H1 (cell line): ENCODE measurements at regions not wholly inside any gene's neighbourhood (a gene's known extent, or its start where the extent isn't known, plus 50 kb on each side); places are given as distances from the start of the nearest gene placed in this dataset.

Source experiments
- CTCF ChIA-PET: fragments of 300-600 bp; sonication (Branson Sonifier 250); formaldehyde crosslinking; loops from one replicate; lab custom pipeline; 2021; ENCODE audit not compliant: partially characterized antibody; lab: Charles Lee
- POLR2A ChIA-PET: fragments of 300-600 bp; sonication (Branson Sonifier 250); formaldehyde crosslinking; loops from one replicate; lab custom pipeline; 2021; ENCODE audit warnings: inconsistent platforms; ENCODE audit not compliant: partially characterized antibody; lab: Charles Lee
- DNase-seq, 2 experiments: peaks; one replicate each; pipeline versions ENCODE4 v3.0.0 to v3.0.0-alpha.2; 2010 to 2022; ENCODE audit warnings: low spot score in 2 of 2, low read depth in 1 of 2, mixed read lengths in 1 of 2
- FAIRE-seq: peaks from 2 replicates; lab custom pipeline; 2011; peaks lifted over from hg19 to GRCh38; lab: Jason Lieb, UNC
- H2AFZ ChIP-seq: 2 replicates; pipeline ENCODE4 v1.8.1; 2012; ENCODE audit warnings: low read length, inconsistent platforms
- H2AK5ac ChIP-seq: 2 replicates; pipeline ENCODE4 v1.6.1; 2013; ENCODE audit warnings: low read depth, low read length
- H2BK120ac ChIP-seq: replicated peaks from 2 replicates; pipeline ENCODE3; 2013; ENCODE audit warnings: low read depth, low read length, inconsistent platforms
- H2BK12ac ChIP-seq: 2 replicates; pipeline ENCODE4 v1.6.1; 2013; ENCODE audit warnings: low read depth, low read length
- H2BK15ac ChIP-seq: 2 replicates; pipeline ENCODE4 v1.6.1; 2013; ENCODE audit warnings: low read length
- H2BK20ac ChIP-seq: 2 replicates; pipeline ENCODE4 v1.6.1; 2013; ENCODE audit warnings: low read length
- H2BK5ac ChIP-seq: 2 replicates; pipeline ENCODE4 v1.6.1; 2013; ENCODE audit warnings: low read depth, low read length
- H3K14ac ChIP-seq: 2 replicates; pipeline ENCODE4 v1.6.1; 2013; ENCODE audit warnings: inconsistent platforms; ENCODE audit not compliant: insufficient read length
- H3K18ac ChIP-seq: 2 replicates; pipeline ENCODE4 v1.6.1; 2013; ENCODE audit warnings: low read length; ENCODE audit errors: extremely low read depth
- H3K23ac ChIP-seq: 2 replicates; pipeline ENCODE4 v1.6.1; 2013; ENCODE audit warnings: inconsistent platforms; ENCODE audit not compliant: insufficient read length
- H3K23me2 ChIP-seq: 2 replicates; pipeline ENCODE4 v1.6.1; 2013; ENCODE audit warnings: low read depth, low read length
- H3K27ac ChIP-seq: 2 replicates; pipeline ENCODE4 v1.6.1; 2011; ENCODE audit warnings: low read depth, low read length, inconsistent platforms
- H3K27me3 ChIP-seq, 4 experiments: replicated peaks in 1 of 4; 1 replicate in 1 of 4; 2 replicates in 3 of 4; pipeline versions ENCODE4 v1.6.1 to v1.8.1; 2011 to 2013; ENCODE audit warnings: low read length in 3 of 4, mild to moderate bottlenecking in 3 of 4, inconsistent platforms in 2 of 4, mixed read lengths in 2 of 4, moderate library complexity in 1 of 4; ENCODE audit not compliant: control insufficient read depth in 3 of 4, insufficient read depth in 3 of 4; ENCODE audit errors: extremely low read depth in 1 of 4
- H3K36me3 ChIP-seq, 4 experiments: 2 replicates each; pipeline versions ENCODE4 v1.6.1 to v1.8.1; 2011 to 2013; ENCODE audit warnings: mild to moderate bottlenecking in 4 of 4, low read length in 3 of 4, moderate library complexity in 2 of 4, control low read depth in 1 of 4, inconsistent platforms in 1 of 4; ENCODE audit not compliant: insufficient read depth in 4 of 4, control insufficient read depth in 2 of 4
- H3K4ac ChIP-seq: replicated peaks from 2 replicates; pipeline ENCODE3; 2013; ENCODE audit warnings: low read length, low read depth, mixed read lengths, inconsistent platforms; ENCODE audit not compliant: insufficient read length
- H3K4me1 ChIP-seq, 4 experiments: replicated peaks in 1 of 4; 1 replicate in 1 of 4; 2 replicates in 3 of 4; pipeline versions ENCODE4 v1.6.1 to v1.8.1; 2011 to 2013; ENCODE audit warnings: low read length in 3 of 4, inconsistent platforms in 2 of 4, mixed read lengths in 1 of 4; ENCODE audit not compliant: insufficient read depth in 4 of 4, control insufficient read depth in 3 of 4
- H3K4me2 ChIP-seq, 2 experiments: 2 replicates each; pipeline versions ENCODE4 v1.6.1 to v1.8.1; 2011 to 2013; ENCODE audit warnings: low read depth in 2 of 2, low read length in 2 of 2, control low read depth in 1 of 2, inconsistent platforms in 1 of 2, mild to moderate bottlenecking in 1 of 2; ENCODE audit not compliant: insufficient read depth in 1 of 2
- H3K4me3 ChIP-seq, 4 experiments: fragments of 200-600, 300-600 bp in 1 of 4; sonication (generic), shearing (Covaris generic), sonication (Bioruptor Twin) in 1 of 4; 2 replicates each; pipeline versions ENCODE4 v1.5.1 to v1.8.1; 2011 to 2016; ENCODE audit warnings: low read length in 4 of 4, low read depth in 3 of 4, control low read depth in 2 of 4, inconsistent platforms in 2 of 4, mild to moderate bottlenecking in 2 of 4, mixed read lengths in 1 of 4, moderate library complexity in 1 of 4; ENCODE audit not compliant: insufficient read depth in 2 of 4; ENCODE audit errors: extremely low read depth in 1 of 4
- H3K56ac ChIP-seq: replicated peaks from 2 replicates; pipeline ENCODE3; 2013; ENCODE audit warnings: low read depth, mild to moderate bottlenecking, mixed read lengths, low read length, inconsistent platforms; ENCODE audit not compliant: insufficient read length
- H3K79me1 ChIP-seq: 2 replicates; pipeline ENCODE4 v1.6.1; 2013; ENCODE audit warnings: low read depth, low read length, control low read depth
- H3K79me2 ChIP-seq, 2 experiments: 2 replicates each; pipeline versions ENCODE4 v1.6.1 to v1.8.1; 2012 to 2013; ENCODE audit warnings: low read length in 2 of 2, mild to moderate bottlenecking in 2 of 2, inconsistent platforms in 1 of 2; ENCODE audit not compliant: insufficient read depth in 2 of 2, control insufficient read depth in 1 of 2
- H3K9ac ChIP-seq, 4 experiments: replicated peaks in 1 of 4; 1 replicate in 1 of 4; 2 replicates in 3 of 4; pipeline versions ENCODE4 v1.6.1 to v1.8.1; 2011 to 2013; ENCODE audit warnings: low read depth in 3 of 4, low read length in 3 of 4, control low read depth in 2 of 4, mild to moderate bottlenecking in 2 of 4, moderate library complexity in 2 of 4, inconsistent platforms in 1 of 4; ENCODE audit errors: extremely low read depth in 1 of 4
- H3K9me3 ChIP-seq, 2 experiments: 2 replicates each; pipeline versions ENCODE4 v1.6.1 to v1.8.1; 2012 to 2013; ENCODE audit warnings: mild to moderate bottlenecking in 2 of 2, moderate library complexity in 2 of 2, control low read depth in 1 of 2, inconsistent platforms in 1 of 2, low read depth in 1 of 2, low read length in 1 of 2, mixed read lengths in 1 of 2; ENCODE audit not compliant: insufficient read depth in 2 of 2
- H4K20me1 ChIP-seq, 2 experiments: replicated peaks in 1 of 2; 2 replicates each; pipeline versions ENCODE3 to v1.8.1; 2011 to 2013; ENCODE audit warnings: inconsistent platforms in 2 of 2, low read length in 2 of 2, mild to moderate bottlenecking in 1 of 2; ENCODE audit not compliant: insufficient read depth in 2 of 2, control insufficient read depth in 1 of 2
- H4K5ac ChIP-seq: 2 replicates; pipeline ENCODE4 v1.6.1; 2013; ENCODE audit warnings: low read length, low read depth, mixed read lengths, inconsistent platforms; ENCODE audit not compliant: insufficient read length
- H4K8ac ChIP-seq: 2 replicates; pipeline ENCODE4 v1.8.0; 2013; ENCODE audit warnings: mild to moderate bottlenecking, moderate library complexity, low read length, inconsistent platforms; ENCODE audit not compliant: insufficient read depth; ENCODE audit errors: extremely low read depth
- H4K91ac ChIP-seq: replicated peaks from 2 replicates; pipeline ENCODE3; 2013; ENCODE audit warnings: low read length, mixed read lengths, inconsistent platforms; ENCODE audit not compliant: insufficient read length
- BACH1 ChIP-seq: IDR thresholded peaks from 2 replicates; pipeline ENCODE4 v1.6.1; 2012; ENCODE audit warnings: low read length, improper control_type of control experiment
- E2F6 ChIP-seq: IDR thresholded peaks from 2 replicates; pipeline ENCODE4 v1.6.1; 2012; ENCODE audit warnings: inconsistent platforms
- KDM1A ChIP-seq: fragments of 200-600, 300-600 bp; sonication (generic); IDR thresholded peaks from 2 replicates; pipeline ENCODE4 v1.7.1; 2016; ENCODE audit warnings: mild to moderate bottlenecking, low read length, borderline replicate concordance

GRCh38 chr6:44658571-44658970, 271.1 kb downstream of the CDC5L start:
- H2BK120ac ChIP-seq: no peak overlapping the region
- no peak for DNase-seq
- H2BK20ac ChIP-seq: no peak overlapping the region
- H4K20me1 ChIP-seq: no peaks in the 10 kb centered on the region
- H2AFZ ChIP-seq: no peak overlapping the region
- TF ChIP-seq BACH1 (no peak), KDM1A (peak; percentile 75), E2F6 (no peak)
- no peak overlapping the region for H3K23ac ChIP-seq
- no peaks in the 10 kb centered on the region for H3K79me1 ChIP-seq
- CTCF ChIA-PET: interaction anchor here (1.0 to 2.5 kb wide), 2 partner anchors 10 to 11 kb away, joined by 5 to 10 read pairs; no protein-coding TSS in a partner anchor
- no peak overlapping the region for H2BK5ac ChIP-seq
- no peak overlapping the region for H3K56ac ChIP-seq
- no peaks in the 10 kb centered on the region for H3K23me2 ChIP-seq
- H2BK12ac ChIP-seq: no peak overlapping the region
- H3K9ac ChIP-seq: no peak overlapping the region
- H4K5ac ChIP-seq: no peak overlapping the region
- POLR2A ChIA-PET: no interaction called here
- no peak for FAIRE-seq
- no peak overlapping the region for H3K4ac ChIP-seq
- H3K27me3 ChIP-seq: no peaks in the 10 kb centered on the region; a peak in 1 of 7 replicates
- no peak overlapping the region for H3K18ac ChIP-seq
- no peak overlapping the region for H3K4me2 ChIP-seq
- H3K4me3 ChIP-seq: no peak overlapping the region
- no peaks in the 10 kb centered on the region for H3K36me3 ChIP-seq
- no peak overlapping the region for H3K14ac ChIP-seq
- no peak overlapping the region for H4K8ac ChIP-seq
- H3K79me2 ChIP-seq: no peaks in the 10 kb centered on the region
- no peaks in the 10 kb centered on the region for H3K9me3 ChIP-seq
- H3K4me1 ChIP-seq: peaks cover 7 to 18% (median 13%) of the 10 kb centered on the region in 4 experiments
- no peak overlapping the region for H2AK5ac ChIP-seq
- no peak overlapping the region for H3K27ac ChIP-seq
- H4K91ac ChIP-seq: no peak overlapping the region
- no peak overlapping the region for H2BK15ac ChIP-seq
